Spinal cord (tissue), 9 donors: ENCODE measurements at regions not wholly inside any gene's neighbourhood (a gene's known extent, or its start where the extent isn't known, plus 50 kb on each side); places are given as distances from the start of the nearest gene placed in this dataset.

Experiments used
- DNase-seq, 6 donors: peaks; one replicate each; pipeline versions ENCODE4 v3.0.0 to v3.0.0-alpha.2; 2013 to 2015; ENCODE audit warnings: low spot score in 6 of 6, low read depth in 4 of 6
- H3K27ac ChIP-seq: one replicate; pipeline ENCODE4 v1.5.1; 2013; ENCODE audit warnings: low read depth, low read length, control low read depth
- H3K27me3 ChIP-seq: one replicate; pipeline ENCODE4 v1.6.1; 2013; ENCODE audit warnings: low read length; ENCODE audit not compliant: control insufficient read depth, insufficient read depth
- H3K36me3 ChIP-seq: one replicate; pipeline ENCODE4 v1.6.1; 2013; ENCODE audit warnings: low read length; ENCODE audit not compliant: control insufficient read depth, insufficient read depth
- H3K4me1 ChIP-seq: one replicate; pipeline ENCODE4 v1.6.1; 2013; ENCODE audit warnings: low read length; ENCODE audit not compliant: control insufficient read depth, insufficient read depth
- H3K4me3 ChIP-seq: one replicate; pipeline ENCODE4 v1.5.1; 2013; ENCODE audit warnings: low read depth, low read length, control low read depth
- H3K9me3 ChIP-seq: one replicate; pipeline ENCODE4 v1.6.1; 2013; ENCODE audit warnings: low read length; ENCODE audit not compliant: control insufficient read depth, insufficient read depth
- WGBS: methylation state at CpG from one replicate; pipeline ENCODE4 v1.1.5; 2013; ENCODE audit warnings: missing lambda C conversion rate; ENCODE audit not compliant: insufficient coverage; 5-methylcytosine and 5-hydroxymethylcytosine counted together
- donor health status: healthy.

DNA sequence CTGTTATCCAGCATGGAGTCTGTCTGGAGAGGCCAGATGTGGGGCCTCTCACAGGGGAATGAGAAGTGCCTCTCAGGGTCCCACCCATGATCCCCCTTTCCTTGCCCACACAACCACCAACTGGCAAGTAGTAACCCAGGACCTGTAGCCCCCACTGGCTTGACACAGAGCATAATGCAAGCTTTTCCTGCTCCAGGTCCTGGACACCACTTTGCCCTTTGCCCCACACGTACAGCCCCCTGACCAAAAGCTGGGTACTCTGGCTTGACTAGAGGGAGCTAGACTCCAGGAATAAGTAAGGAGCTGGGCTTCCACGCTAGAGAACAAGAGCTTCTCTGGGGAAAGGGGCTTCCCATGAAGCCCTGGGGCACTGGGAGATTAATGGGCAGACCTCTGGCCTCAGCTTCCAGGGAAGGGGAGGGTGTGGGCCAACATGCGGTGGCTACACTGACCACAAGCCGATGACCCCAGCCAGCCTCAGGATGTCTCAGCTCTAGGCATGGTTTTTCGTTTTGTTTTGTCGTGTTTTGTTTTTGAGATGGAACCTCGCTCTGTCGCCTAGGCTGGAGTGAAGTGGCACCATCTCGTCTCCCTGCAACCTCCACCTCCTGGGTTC, 109.5 kb downstream of the C9orf50 start:
- Histone ChIP-seq H3K9me3 (peaks cover 11% of the 10 kb centered on the region), H3K27me3 (no peaks in the 10 kb centered on the region), H3K4me1 (peaks cover 13% of the 10 kb centered on the region), H3K36me3 (peaks cover 3% of the 10 kb centered on the region), H3K27ac (no peak overlapping the region), H3K4me3 (no peak overlapping the region)
- DNase-seq, result no peak
- 83% methylated on average over 8 of the region's 9 CpGs for WGBS

- H3K27ac ChIP-seq, result no peak overlapping the region
Observed at GRCh38 chr9:129509533-129509928, 111.4 kb downstream of the C9orf50 start.

DNA sequence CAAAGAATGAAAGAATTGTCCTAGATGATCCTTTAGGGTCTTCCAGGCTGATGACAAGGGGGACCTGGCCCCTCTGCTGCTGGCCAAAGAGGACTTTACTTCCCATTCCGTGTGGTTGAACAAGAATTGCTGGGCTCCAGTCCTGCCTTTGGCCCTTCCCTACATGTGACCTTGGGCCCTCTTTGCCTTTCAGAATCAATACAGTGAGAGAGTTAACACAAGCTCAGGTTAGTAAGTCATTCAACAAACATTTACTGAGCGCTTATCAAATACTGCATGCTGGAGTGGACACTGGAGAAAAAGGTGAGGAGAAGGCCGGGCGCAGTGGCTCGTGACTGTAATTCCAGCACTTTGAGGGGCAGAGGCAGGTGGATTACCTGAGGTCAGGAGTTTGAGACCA, 113.1 kb downstream of the C9orf50 start:
- peaks cover 25% of the 10 kb centered on the region for H3K4me1 ChIP-seq
- H3K9me3 ChIP-seq, result peaks cover 3% of the 10 kb centered on the region
- H3K27me3 ChIP-seq, result no peaks in the 10 kb centered on the region
- no peak for DNase-seq
- 100% methylated on average over 3 of the region's 5 CpGs for WGBS
- H3K36me3 ChIP-seq, result peaks cover 5% of the 10 kb centered on the region
- no peak overlapping the region for H3K4me3 ChIP-seq
- H3K27ac ChIP-seq, result no peak overlapping the region

More at GRCh38 chr9:129509533-129509928, 111.4 kb downstream of the C9orf50 start:
- H3K27me3 ChIP-seq, result no peaks in the 10 kb centered on the region
- no CpG with 5 or more reads among the region's 4 CpGs for WGBS
- peaks cover 25% of the 10 kb centered on the region for H3K4me1 ChIP-seq
- no peak overlapping the region for H3K4me3 ChIP-seq
- peaks cover 3% of the 10 kb centered on the region for H3K36me3 ChIP-seq
- no peak for DNase-seq
- H3K9me3 ChIP-seq, result peaks cover 8% of the 10 kb centered on the region

GRCh38 chr9:129506892-129507291, 114.0 kb downstream of the C9orf50 start:
- no peak for DNase-seq
- 38% methylated on average over 2 of the region's 6 CpGs for WGBS
- H3K27ac ChIP-seq, result peak overlapping the region; percentile 3

DNA sequence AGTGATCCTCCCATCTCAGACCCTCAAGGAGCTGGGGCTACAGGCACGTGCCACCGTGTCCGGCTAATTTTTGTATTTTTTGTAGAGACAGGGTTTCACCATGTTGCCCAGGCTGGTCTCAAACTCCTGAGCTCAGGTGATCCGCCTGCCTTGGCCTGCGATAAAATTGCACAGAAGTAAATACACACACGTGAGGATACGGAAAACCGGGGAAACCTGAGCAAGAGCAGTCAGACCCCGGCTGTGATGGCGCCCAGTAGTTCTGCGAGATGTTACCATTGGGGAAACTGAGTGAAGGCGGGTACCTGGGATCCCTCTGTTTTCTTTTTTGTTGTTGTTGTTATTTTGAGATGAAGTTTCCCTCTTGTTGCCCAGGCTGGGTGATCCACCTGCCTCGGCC, 114.9 kb downstream of the C9orf50 start:
- no peaks in the 10 kb centered on the region for H3K27me3 ChIP-seq
- no peak overlapping the region for H3K27ac ChIP-seq
- peaks cover 3% of the 10 kb centered on the region for H3K9me3 ChIP-seq
- H3K4me1 ChIP-seq, result peaks cover 26% of the 10 kb centered on the region
- WGBS, result 95% methylated on average over 9 of the region's 13 CpGs
- no peak for DNase-seq
- H3K36me3 ChIP-seq, result peaks cover 5% of the 10 kb centered on the region
- no peak overlapping the region for H3K4me3 ChIP-seq

More at GRCh38 chr9:129506892-129507291, 114.0 kb downstream of the C9orf50 start:
- no peaks in the 10 kb centered on the region for H3K27me3 ChIP-seq
- H3K4me3 ChIP-seq, result no peak overlapping the region
- peaks cover 3% of the 10 kb centered on the region for H3K9me3 ChIP-seq
- peaks cover 25% of the 10 kb centered on the region for H3K4me1 ChIP-seq
- peaks cover 5% of the 10 kb centered on the region for H3K36me3 ChIP-seq

DNA sequence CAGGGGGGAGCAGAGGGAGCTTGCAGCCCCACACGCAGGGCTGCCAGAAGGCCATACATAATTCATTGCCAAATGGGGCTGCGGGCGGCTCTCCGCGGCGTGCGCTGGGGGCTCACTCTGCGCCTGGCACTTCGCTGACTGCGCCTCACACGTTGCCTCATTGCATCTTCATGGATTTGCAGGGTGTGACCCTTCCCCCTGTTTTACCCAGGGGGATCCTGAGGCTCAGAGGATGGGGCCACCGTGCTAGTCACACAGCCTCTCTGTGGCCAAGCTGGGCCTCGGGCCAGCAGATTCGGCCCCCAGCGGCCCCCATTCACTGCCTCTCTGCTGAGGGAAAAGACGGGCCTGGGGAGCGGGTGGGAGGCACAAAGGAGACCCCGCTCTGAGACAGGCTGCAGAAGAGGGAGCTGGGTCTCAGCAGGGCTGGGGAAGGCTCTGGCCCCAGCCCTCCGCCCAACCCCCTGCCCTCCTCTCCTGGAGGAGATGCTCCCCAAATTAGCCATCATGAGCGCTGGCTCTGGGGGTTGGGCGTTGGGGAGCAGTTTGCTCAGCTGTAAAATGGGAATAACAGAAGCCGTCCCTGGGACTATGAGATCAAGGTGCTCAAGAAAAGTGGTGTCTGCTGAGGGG, 115.5 kb downstream of the C9orf50 start:
- H3K36me3 ChIP-seq, result peaks cover 5% of the 10 kb centered on the region
- DNase-seq, result peak in 2 of 6 donors; percentile 63 to 94
- no peak overlapping the region for H3K27ac ChIP-seq
- WGBS, result 20% methylated on average over 19 of the region's 22 CpGs
- H3K4me1 ChIP-seq, result peaks cover 32% of the 10 kb centered on the region
- peaks cover 3% of the 10 kb centered on the region for H3K9me3 ChIP-seq
- no peaks in the 10 kb centered on the region for H3K27me3 ChIP-seq
- no peak overlapping the region for H3K4me3 ChIP-seq

DNA sequence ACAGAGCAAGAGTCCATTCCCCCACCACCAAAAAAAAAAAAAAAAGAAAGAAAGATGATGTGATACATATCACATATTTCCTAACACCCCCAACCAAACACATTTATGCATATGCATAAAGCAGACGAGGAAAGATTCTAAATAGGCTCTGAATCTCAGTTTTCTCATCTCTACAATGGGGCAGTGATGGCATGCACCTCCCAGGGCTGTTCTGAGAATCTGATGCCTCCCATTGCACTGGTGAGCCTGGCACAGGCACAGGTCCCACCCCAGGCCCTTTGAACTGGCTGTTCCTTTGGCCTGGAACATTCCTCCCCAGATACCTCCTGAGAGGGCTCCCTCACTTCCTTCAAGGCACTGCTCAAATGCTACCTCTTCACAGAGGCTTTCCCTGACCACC, 116.5 kb downstream of the C9orf50 start:
- H3K4me1 ChIP-seq, result peaks cover 42% of the 10 kb centered on the region
- no peak overlapping the region for H3K27ac ChIP-seq
- DNase-seq, result no peak
- 90% methylated on average over 1 of the region's 1 CpG for WGBS
- H3K9me3 ChIP-seq, result no peaks in the 10 kb centered on the region
- H3K4me3 ChIP-seq, result no peak overlapping the region
- H3K27me3 ChIP-seq, result no peaks in the 10 kb centered on the region
- peaks cover 5% of the 10 kb centered on the region for H3K36me3 ChIP-seq

DNA sequence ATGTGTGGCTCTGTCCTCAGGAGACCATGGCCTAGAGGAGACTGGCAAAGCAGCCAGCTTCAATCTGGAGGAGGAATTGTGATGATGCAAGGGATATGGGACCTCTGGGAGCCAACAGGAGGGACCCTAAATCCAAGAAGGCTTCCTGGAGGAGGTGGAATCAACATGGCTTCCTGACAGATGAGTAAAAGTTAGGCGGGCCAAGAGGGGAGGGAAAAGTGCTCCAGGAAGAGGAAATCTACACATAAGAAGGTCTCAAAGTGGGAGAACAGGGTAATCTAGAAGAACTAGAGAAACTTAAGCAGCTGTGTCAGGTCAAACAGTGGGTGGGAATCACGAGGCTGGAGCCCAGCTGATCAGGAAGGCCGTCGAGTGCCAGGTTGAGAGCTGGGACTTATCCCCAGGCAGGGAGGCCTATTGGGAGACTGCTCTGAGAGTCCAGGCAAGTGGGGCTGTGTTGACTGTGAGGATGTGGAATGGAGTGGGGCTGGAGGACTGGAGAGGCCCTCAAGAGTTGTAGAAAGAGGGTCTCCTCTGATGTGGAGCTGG, 119.1 kb downstream of the C9orf50 start:
- peaks cover 7% of the 10 kb centered on the region for H3K36me3 ChIP-seq
- H3K4me3 ChIP-seq, result no peak overlapping the region
- WGBS, result 62% methylated on average over 4 of the region's 4 CpGs
- no peak overlapping the region for H3K27ac ChIP-seq
- H3K27me3 ChIP-seq, result no peaks in the 10 kb centered on the region
- peaks cover 57% of the 10 kb centered on the region for H3K4me1 ChIP-seq
- no peak for DNase-seq
- H3K9me3 ChIP-seq, result no peaks in the 10 kb centered on the region

- peaks cover 7% of the 10 kb centered on the region for H3K36me3 ChIP-seq
- 84% methylated on average over 9 of the region's 12 CpGs for WGBS
- peaks cover 61% of the 10 kb centered on the region for H3K4me1 ChIP-seq
- H3K9me3 ChIP-seq, result no peaks in the 10 kb centered on the region
- no peak overlapping the region for H3K4me3 ChIP-seq
- H3K27ac ChIP-seq, result peak overlapping the region; percentile 98
- H3K27me3 ChIP-seq, result no peaks in the 10 kb centered on the region
- DNase-seq, result no peak
Observed at GRCh38 chr9:129500863-129501770, 119.8 kb downstream of the C9orf50 start.
